Middle frontal gyrus (tissue), 1 donor: ENCODE measurements at regions not wholly inside any gene's neighbourhood (a gene's known extent, or its start where the extent isn't known, plus 50 kb on each side); places are given as distances from the start of the nearest gene placed in this dataset.

ENCODE experiments used
- DNase-seq: peaks from one replicate; pipeline ENCODE4 v3.0.0-alpha.2; 2015; ENCODE audit warnings: low spot score; ENCODE audit errors: extremely low spot score

DNA sequence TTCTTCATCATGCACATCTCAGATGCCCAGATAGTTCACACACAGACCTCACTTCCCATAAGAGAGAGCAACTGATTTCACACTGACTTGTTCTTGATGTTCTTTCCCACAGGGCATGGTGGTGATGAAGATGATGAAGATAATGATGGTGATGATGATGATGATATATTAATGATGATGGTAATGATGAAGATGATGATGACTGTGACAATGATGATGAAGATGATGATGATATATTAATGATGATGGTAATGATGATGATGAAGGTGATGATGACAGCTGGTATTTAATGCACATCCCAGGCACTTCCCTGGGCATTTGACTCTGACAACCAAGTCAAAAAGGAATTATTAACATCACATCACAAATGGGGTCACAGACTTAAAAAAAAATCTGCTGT is 225.2 kb downstream of the MAF start:
- DNase-seq: no peak

DNA sequence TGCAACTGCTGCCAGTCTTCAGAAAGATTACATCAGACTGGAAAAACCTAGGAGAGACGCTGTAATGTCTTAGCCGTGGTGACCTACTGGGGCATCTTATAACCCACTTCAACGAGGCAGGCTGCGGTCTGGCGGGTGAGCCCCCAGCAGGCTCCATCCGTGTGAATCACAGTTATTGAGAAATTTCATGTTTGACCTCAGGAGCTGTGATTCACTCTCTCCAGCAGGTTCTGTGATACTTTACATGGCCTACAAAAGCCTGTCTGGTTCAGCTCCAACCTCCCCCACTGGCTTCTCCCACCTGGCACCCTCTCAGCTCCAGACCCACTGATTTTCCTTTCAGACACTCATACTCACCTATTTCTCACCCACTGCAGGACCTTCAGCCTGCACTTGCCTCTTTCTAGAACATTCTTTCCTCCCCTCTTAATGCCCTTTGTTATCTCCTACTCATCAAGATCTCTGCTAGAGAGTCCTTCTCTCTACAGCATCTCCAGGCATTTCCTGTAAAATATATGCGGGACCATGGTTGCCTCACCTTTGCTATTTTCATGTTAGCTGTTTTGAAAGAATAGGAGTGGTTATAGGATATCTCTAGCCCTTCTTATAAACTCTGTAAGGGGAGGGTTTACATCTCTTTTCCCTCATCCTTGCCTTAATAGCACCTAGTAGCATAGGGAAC is 227.9 kb downstream of the MAF start:
- no peak for DNase-seq

DNA sequence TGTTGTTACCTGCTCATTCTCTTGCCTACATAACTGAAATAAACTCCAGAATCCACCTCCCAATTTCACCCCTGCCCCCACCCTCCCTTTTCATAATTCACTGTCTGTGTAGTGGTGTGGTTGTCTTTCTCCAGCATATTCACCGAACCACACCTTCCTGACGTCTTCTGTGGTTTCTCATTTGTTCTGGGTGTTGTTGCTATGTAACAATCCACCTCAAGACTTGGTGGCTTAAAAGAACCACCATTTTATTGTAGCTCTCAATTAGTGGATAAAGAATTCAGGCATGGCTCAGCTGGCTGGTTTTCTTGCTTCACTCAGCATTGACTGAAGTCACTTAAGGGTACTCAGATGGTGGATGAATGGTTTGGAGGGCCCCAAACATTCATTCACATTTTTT is 229.8 kb downstream of the MAF start:
- DNase-seq: no peak

DNA sequence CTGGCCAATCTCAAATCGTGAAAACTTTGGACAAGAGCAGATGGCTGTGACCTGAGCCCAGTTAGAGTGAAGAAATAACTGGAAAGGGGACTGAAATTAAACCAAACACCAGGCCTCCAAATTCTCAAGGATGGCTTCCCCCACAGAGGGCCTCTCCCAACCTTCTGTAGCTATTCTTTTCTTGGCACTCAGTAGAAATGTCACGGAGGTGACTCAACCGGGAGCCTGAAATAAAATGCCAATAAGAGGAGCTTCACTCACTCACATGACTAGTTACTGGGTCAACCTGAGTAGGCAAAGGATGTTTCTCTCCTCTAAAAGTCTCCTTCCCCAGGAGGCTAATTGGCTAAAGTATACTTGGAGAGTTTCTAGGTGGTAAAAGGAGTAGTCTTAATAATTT is 230.7 kb downstream of the MAF start:
- no peak for DNase-seq

DNA sequence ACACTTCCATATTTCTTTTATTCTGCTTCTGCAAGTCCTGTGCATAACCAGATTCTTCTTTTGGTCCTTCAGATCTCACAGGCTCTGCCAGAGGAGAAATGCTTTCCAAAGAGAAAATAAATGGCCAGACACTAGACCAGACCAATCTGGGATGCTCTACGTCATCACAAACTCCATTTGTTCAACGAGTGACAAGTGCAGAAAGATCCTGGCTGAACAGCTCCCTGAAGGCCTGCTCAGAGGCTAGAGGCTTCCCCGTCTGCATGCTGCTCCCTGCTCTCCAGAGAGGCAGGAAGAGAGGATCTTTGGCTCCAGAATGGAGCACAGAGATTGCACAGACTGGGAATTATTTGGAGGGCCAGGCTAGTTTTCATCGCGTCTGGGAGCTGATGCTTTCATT is 232.7 kb downstream of the MAF start:
- no peak for DNase-seq

DNA sequence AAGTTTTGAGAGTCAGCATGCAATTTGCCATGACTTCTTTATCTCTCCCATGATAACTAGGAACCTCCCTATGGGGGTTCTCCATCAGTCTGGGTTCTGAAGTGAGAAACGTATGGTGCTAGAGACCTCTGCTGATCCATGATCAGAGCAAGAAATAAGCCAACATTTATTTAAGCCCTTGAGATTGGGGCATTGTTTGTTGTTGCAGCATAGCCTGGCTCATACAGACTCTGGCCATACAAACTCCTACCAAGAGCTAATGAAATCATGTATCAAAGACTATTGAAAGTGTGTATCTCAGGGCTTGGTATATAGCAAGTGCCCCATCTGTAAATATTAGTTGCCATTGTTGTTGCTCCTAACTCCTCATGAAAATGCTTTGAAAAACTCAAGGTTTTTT is 233.9 kb downstream of the MAF start:
- DNase-seq: no peak

DNA sequence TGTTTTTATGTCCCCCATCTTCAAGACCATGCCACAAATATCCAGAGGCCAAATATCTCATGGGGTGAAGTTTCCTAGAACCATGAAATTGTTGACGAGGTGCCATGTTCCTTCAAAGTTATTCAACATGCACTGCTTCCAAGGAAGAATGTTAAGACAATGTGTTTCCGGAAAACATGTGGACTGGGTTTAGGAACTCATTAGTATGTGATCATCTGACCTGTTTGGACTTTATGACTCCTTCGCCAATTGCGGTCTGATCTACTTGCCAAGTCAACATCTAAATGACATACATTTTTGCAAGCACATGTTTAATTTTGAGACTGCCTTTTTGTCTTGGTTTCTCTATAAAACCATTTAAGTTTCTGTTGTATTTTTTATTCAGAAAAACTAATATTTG is 234.8 kb downstream of the MAF start:
- DNase-seq: no peak

DNA sequence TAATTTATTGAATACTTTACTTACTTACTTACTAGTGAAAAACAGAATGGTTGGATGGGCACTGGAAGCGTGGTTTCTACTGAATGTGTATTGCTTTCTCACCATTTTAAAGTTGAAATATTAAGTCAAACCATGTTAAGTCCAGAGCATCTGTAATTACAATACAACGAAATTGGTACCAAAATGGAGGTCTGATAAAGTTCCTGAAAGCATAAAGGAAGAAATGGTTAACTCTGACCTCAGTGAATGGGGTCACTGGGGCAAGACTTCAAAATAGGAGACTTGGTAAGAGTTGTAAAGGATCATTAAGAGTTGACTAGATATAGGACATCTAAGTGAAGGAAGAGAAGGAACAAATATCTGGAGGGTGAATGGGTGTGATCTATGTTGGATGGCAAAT is 237.1 kb downstream of the MAF start:
- no peak for DNase-seq

DNA sequence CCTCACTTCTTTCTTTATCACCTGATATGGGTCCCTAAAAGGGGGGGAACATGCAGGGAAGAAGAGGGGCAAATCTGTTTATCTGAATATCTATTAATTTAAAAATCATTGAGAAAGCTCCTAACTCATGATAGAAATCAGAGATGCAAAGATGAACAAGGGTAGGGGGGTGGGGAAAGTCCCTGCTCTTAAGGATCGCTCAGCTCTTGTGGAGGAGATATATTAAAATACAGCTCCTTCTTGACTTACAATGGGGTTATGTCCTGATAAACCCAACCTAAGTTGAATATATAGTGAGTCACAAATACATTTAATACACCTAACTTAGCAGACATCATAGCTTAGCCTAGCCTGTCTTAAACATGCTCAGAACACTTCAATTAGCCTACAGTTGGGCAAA is 237.5 kb downstream of the MAF start:
- DNase-seq: no peak

DNA sequence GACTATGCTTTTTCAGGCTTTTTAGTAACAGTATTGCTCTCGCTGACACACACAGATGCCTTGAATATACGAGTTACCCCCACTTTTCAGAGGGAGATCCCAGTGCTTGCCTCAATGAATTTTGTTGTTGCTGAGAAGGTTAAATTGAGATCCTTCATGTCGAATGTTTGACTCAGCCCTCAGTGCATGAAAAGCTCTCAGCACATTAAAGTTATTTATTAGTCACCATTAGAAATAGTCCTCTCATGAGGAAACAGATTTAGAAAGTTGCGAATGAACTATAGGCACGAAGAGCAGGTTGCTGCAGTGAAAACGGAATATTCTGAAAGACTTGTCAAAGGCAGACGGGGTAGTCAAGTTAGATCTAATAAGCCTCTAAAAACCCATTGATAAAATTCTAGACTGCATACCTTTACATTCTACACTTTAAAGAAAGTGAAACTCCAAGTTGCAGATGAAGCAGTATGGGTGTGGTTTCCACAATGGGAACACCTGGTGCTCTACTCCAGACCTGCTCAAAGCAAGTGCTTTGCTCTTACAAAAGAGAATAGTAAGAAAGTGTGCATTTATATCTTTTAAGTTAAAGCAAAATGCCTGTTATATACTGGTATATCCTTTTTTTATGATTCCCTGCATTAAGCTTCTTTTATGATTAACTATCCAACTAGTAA is 238.1 kb downstream of the MAF start:
- no peak for DNase-seq

DNA sequence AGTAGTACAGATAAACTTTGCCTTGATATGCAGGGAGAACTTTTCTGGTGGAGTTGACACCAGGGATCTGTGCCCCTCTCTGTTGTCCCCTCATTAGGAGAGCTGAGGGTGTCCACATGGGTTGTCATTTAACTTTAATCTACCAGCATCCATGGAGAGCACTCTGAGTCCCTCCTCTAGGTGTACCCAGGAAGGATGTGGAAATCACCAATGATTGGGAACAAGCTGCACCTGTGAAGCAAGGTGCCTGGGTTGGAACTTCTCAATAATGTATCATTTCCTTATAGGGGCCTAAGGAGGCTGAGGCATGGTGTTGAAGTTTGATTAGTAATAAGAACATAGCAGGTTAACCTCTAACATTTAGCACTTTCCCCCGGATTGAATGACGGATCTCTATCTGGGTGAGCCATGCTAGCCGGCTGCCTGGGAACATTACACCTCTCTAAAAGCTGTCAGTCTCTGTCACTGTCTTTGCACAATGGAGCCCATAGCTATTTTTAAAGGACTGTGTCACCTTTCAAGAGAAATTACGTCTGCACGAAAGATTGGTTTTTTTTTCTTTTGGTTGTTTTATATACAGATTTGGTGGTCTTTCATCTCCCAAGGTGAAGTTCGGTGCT is 239.3 kb downstream of the MAF start:
- DNase-seq: no peak

DNA sequence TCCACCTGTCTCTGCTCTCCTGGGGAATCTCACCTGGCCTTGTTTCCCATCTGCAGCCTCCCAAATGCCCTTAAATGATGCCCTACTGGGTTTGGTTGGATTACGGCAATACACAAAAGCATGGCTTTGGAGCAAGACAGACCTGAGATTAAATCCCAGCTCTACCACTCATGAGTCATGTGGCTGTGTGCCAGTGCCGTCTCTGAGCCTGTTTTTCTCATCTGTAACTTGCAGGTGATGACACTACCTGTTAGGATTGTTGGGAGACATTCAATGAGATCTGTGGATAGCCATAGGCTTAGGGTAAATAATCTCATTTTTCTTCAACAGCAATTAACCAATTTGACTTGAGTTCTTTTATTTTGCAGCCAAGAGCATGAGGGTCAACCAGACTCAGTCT is 240.3 kb downstream of the MAF start:
- DNase-seq: no peak

DNA sequence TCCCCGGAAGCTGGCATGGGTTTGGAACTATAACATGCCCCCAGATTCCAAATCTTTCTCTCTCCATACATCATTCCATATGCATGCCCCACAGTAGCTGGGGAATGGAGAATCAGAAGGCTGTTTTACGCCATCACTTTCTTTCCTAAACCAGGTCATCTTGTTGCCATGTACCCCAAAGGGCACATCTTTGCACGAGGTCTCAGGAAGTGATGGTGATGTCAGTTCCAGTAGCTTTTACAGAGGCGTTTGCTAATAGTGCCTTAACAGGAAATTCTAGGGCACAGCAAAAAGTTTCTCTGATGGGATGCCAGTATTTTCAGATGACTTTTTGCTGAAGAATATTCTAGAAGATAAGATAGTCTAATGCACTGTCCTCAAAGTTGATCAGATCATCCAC is 241.5 kb downstream of the MAF start:
- no peak for DNase-seq

DNA sequence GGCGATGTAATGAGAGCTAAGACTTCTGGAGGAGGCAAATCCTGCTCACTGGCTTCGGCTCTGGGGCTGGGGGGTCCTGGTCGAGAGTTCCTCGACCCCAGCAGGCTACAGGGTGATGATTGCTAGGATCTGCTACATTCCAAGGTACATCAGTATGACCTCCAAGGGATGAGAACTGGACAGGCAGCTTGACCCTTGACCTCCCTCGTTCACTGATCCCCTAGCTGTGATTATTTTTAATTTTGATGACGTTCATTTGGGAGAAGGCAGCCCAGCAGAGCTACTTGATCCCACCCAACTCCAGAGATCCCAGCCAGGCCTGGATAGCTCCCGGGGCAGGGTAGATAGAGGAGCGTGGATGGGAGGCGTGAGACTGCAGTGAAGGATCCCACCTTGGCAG is 242.3 kb downstream of the MAF start:
- no peak for DNase-seq

DNA sequence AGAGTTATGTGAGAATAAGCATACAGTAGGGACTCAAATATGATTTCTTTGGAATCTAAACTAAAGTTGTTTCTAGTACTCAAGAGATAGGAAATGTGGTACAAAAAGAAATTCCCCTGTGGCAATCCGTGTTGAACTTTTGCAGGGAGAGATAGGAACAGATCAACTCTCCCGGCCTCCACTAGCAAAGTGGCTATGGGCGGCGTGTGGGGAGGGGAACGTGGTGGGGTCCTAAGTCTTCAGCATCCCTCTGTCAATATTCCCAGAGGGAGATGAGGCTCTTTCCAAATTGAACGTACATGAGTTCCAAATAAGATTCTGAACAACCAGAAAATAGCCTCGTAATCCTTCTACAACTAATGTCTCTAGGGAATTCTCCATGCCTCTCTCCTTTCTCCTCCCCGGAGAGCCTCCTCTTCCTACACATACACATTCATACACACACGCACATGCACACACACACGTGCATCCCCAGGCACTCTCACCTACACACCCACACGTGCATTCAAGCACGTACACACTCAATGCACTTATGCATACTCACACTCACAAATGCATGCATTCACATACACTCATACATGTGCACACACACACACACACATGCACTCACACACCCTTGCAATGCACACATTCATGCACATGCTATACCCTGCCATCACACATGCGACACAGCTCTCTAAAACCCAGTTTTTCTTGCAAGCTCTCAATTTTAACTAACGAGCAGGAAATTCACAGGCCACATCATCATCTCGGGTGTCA is 244.8 kb downstream of the MAF start:
- DNase-seq: no peak

DNA sequence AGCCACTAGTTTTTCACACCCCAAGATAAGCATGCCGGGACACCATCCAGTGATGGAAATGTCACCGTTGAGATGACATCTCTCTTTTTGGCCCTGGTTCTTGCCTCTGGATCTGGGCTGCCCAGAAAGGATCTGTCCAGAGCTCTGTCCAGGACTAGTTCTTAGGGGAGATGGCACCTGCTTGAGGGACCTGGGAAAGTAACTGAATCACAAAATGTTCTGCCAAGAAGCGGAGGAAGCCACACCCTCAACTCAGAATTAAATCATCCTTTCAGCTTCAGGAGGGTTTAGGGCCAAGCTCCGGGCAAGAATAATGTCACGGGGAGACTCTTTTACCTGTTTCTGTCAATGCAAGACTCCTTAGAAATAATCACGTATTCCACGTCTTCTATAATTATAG is 248.6 kb downstream of the MAF start:
- DNase-seq: no peak

DNA sequence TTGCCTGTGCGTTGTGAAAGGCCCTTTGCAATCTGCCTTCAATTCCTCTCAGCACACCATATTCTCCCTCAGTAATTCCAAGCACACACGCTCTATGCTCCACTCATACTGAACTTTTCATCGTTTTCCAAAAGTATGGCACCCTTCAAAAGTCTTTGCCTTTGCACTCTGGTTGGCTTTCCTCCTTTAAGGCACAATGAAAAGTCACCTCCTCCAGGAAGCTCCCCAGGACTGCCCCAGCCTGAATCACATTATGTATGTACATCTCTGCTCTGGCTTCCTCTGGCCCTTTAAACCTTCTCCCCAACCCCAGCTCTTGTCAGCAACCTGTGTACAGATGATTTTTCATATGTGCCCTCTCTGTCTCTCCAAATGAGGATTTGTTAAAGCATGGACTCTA is 250.7 kb downstream of the MAF start:
- no peak for DNase-seq

DNA sequence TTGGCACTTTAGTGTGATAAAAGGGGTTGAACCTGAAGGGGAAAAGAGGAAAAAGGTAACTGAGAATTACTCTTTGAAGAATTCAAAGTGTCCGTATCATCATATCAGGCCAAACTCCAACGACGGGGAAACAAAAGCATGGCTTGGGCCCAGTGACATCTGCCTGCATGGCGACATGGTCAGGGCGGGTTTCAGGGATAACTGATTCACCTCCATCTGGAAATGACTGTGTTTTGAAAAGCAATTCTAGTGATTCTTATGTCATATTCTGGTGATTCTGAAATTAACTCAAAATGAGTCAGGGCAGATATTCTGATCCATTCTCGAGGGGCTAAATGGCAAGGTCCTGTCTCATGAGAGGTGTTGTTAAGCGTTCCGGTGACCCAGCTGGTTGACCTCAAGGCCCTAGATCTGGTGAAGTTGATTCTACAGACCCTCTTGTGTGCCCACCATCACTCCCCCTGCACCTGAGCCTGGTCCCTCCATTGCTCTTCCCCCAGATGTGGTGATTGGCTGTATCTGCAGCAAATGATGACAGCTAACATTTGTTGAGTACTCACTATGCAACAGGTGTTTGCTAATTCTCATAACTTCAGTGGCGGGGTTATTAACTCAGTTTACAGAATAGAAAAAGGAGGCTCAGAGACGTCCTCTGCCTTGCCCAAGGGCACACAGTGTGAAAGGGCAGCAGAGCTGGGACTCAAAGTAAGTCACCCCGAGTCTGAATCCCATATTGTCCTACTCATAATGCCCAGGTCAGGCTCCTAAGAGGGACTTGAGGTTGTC is 251.8 kb downstream of the MAF start:
- no peak for DNase-seq

DNA sequence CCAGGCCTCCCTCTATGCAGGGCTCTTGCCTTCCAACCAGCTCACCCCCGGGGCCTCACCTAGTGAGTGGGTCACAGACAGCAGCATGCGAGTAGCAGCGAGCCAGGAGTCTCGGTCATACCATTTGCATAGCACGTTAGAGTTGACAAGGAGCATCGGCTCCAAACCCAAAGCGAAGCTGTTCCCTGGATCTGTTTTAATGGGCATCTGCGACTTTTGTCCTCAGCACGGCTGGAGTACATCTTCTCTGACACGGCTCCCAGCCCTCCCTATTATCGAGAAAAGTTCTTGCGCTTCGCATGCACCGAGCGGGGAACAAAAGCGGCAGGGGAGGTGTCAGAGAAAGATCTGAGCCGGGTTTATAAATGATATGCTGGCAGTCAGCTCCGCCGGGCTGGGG is 253.3 kb downstream of the MAF start:
- no peak for DNase-seq

DNA sequence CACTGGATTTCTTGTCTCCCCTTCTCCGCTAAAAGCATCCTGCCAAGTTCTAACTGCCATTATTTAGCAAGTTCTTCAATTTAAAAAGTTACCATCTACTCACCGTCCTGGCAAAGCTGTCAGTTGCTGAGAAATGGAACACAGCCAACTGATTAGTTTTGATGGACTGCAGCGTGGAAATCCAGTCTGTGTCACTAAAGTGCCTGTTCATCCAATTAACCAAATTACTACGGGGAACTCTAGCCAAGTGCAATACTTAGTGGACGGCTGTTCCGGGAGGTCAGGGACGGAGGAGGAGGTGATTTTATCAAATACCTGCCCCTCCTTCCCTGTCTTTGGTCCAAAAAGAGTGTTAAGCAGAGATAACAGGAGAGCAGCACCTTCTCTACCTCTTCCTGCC is 260.7 kb downstream of the MAF start:
- no peak for DNase-seq

DNA sequence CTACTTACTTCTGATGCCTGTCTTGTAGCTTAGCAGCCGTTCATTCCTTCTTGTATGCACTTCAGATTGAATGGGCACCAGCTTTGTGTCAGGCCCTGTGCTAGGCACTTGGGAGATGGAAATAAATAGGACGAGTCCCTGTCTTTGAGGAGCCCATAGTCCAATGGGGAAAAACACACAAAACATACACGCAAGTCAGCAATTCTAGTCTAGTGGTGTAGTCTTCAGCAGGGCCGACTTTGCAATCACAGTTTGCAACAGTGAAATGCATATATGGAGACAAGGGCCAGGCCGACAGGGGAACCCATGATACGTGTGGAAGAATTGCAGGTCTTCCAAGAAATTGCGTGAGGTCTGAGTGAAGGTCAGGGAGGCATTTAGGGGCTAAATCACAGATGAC is 262.6 kb downstream of the MAF start:
- DNase-seq: no peak
